K562 (cell line): ENCODE measurements at regions not wholly inside any gene's neighbourhood (a gene's known extent, or its start where the extent isn't known, plus 50 kb on each side); places are given as distances from the start of the nearest gene placed in this dataset.

Experiments
- ATAC-seq: fragments of 200-7000 bp; cut with Tn5 transposase; 3 replicates; pipeline ENCODE4 v1.9.1; 2020; ENCODE audit warnings: moderate library complexity
- BruUV-seq: library from RNA; stranded (reverse); fragments of 400-500 nt; replicated peaks from 2 replicates; lab custom pipeline; 2021; lab: Mats Ljungman, UMichigan
- CTCF ChIA-PET: fragments of 300-600 bp; formaldehyde crosslinking; extraction: SDS; loops from one replicate; lab custom pipeline; 2021; ENCODE audit warnings: low intra/inter-chr PET ratio; lab: Yijun Ruan, JAX
- POLR2A ChIA-PET: fragments of 300-600, 350-650 bp; sonication (Branson Sonifier 250); formaldehyde crosslinking; extraction: SDS; loops from one replicate; lab custom pipeline; 2021; ENCODE audit warnings: antibody characterized with exemption, inconsistent platforms; lab: Yijun Ruan, JAX
- DNase-seq, 4 experiments: peaks; one replicate each; pipeline versions ENCODE4 v3.0.0 to v3.0.0-alpha.2; 2011 to 2018; ENCODE audit warnings: low spot score in 3 of 4, mixed read lengths in 3 of 4; ENCODE audit errors: extremely low read depth in 1 of 4
- FAIRE-seq: peaks from 2 replicates; lab custom pipeline; 2011; peaks lifted over from hg19 to GRCh38; lab: Jason Lieb, UNC
- H2AFZ ChIP-seq: 2 replicates; pipeline ENCODE4 v1.6.0; 2011; ENCODE audit warnings: low read depth, low read length, control low read depth, inconsistent platforms
- H3K27ac ChIP-seq: fragments of 200-600 bp; 3 replicates; pipeline ENCODE4 v1.8.0; 2011; ENCODE audit warnings: low read depth, mild to moderate bottlenecking, control low read depth, inconsistent platforms, low read length, moderate library complexity, mixed read lengths; ENCODE audit errors: extremely low read depth
- H3K27me3 ChIP-seq, 2 experiments: fragments of 300-600 bp in 1 of 2; 2 replicates in 1 of 2; 3 replicates in 1 of 2; pipeline versions ENCODE4 v1.6.0 to v1.8.0; 2011; ENCODE audit warnings: inconsistent platforms in 2 of 2, low read length in 2 of 2, mild to moderate bottlenecking in 1 of 2, mixed read lengths in 1 of 2, moderate library complexity in 1 of 2; ENCODE audit not compliant: control insufficient read depth in 2 of 2, insufficient read depth in 2 of 2
- H3K36me3 ChIP-seq: fragments of 300-600 bp; 3 replicates; pipeline ENCODE4 v1.8.0; 2011; ENCODE audit warnings: mild to moderate bottlenecking, low read length, inconsistent platforms; ENCODE audit not compliant: control insufficient read depth, insufficient read depth
- H3K4me1 ChIP-seq, 2 experiments: fragments of 200-600 bp in 1 of 2; replicated peaks in 1 of 2; 2 replicates in 1 of 2; 3 replicates in 1 of 2; pipeline versions ENCODE4 v1.5.1 to v1.8.0; 2011; ENCODE audit warnings: inconsistent platforms in 2 of 2, low read length in 2 of 2, mild to moderate bottlenecking in 1 of 2, mixed read lengths in 1 of 2, moderate library complexity in 1 of 2; ENCODE audit not compliant: control insufficient read depth in 2 of 2, insufficient read depth in 2 of 2
- H3K4me2 ChIP-seq: 2 replicates; pipeline ENCODE4 v1.6.1; 2011; ENCODE audit warnings: low read length, control low read depth, inconsistent platforms, mixed read lengths; ENCODE audit not compliant: insufficient read depth
- H3K4me3 ChIP-seq: fragments of 200-600 bp; sonication (generic), shearing (Covaris generic); 2 replicates; pipeline ENCODE4 v1.5.1; 2016; ENCODE audit warnings: control low read depth, inconsistent platforms
- H3K79me2 ChIP-seq: fragments of 200-600 bp; 3 replicates; pipeline ENCODE4 v1.8.0; 2011; ENCODE audit warnings: low read length, inconsistent platforms; ENCODE audit not compliant: control insufficient read depth, insufficient read depth
- H3K9ac ChIP-seq, 2 experiments: 2 replicates each; pipeline versions ENCODE4 v1.6.0 to v1.6.1; 2011; ENCODE audit warnings: low read depth in 2 of 2, low read length in 2 of 2, control low read depth in 1 of 2, inconsistent platforms in 1 of 2, mild to moderate bottlenecking in 1 of 2, mixed read lengths in 1 of 2; ENCODE audit not compliant: insufficient read depth in 1 of 2
- H3K9me1 ChIP-seq: one replicate; pipeline ENCODE4 v1.6.0; 2011; ENCODE audit warnings: inconsistent platforms, mild to moderate bottlenecking, low read length, moderate library complexity; ENCODE audit not compliant: control insufficient read depth, insufficient read depth
- H3K9me3 ChIP-seq: replicated peaks from 2 replicates; pipeline ENCODE4 v1.5.1; 2011; ENCODE audit warnings: low read depth, low read length, inconsistent platforms; ENCODE audit not compliant: control insufficient read depth, insufficient read depth
- H4K20me1 ChIP-seq: replicated peaks from 2 replicates; pipeline ENCODE4 v1.6.1; 2011; ENCODE audit warnings: low read length, inconsistent platforms, mixed read lengths; ENCODE audit not compliant: control insufficient read depth, insufficient read depth
- NRF1 ChIP-seq, 2 experiments: fragments of 450-650 bp; IDR thresholded peaks in 1 of 2; conservative IDR thresholded peaks in 1 of 2; 2 replicates each; pipeline ENCODE4 v1.6.1; 2014; ENCODE audit warnings: mild to moderate bottlenecking in 2 of 2
- PTRF ChIP-seq: fragments of 450-650 bp; IDR thresholded peaks from 2 replicates; pipeline ENCODE4 v1.6.1; 2016; ENCODE audit warnings: mild to moderate bottlenecking, missing genetic modification characterization, missing compliant biosample characterization
- SAP30 ChIP-seq: fragments of 200-600 bp; sonication (generic); IDR thresholded peaks from 2 replicates; pipeline ENCODE4 v1.6.1; 2012; ENCODE audit warnings: borderline replicate concordance, low read depth, mild to moderate bottlenecking, moderate library complexity, low read length, control low read depth, inconsistent platforms; ENCODE audit not compliant: insufficient read depth, poor library complexity, severe bottlenecking
- SNRNP70 ChIP-seq: fragments of 200-400 bp; formaldehyde crosslinking; optimal IDR thresholded peaks from 2 replicates; pipeline ENCODE3; 2017; ENCODE audit warnings: low read depth, low read length
- SRF ChIP-seq, 2 experiments: fragments of 250-450, 450-650 bp in 1 of 2; sonication (Bioruptor Pico) in 1 of 2; sonication (generic) in 1 of 2; formaldehyde crosslinking; IDR thresholded peaks; 2 replicates each; pipeline versions ENCODE4 v1.5.0 to v1.5.1; 2020 to 2022; ENCODE audit warnings: mild to moderate bottlenecking in 1 of 2, missing genetic modification reagents in 1 of 2
- SRSF3 ChIP-seq: fragments of 200-400 bp; formaldehyde crosslinking; IDR thresholded peaks from 2 replicates; pipeline ENCODE4 v1.6.1; 2016; ENCODE audit warnings: mild to moderate bottlenecking, low read length, moderate library complexity; ENCODE audit not compliant: insufficient read depth
- XRCC5 ChIP-seq: fragments of 200-400 bp; formaldehyde crosslinking; IDR thresholded peaks from 2 replicates; pipeline ENCODE4 v1.6.1; 2017; ENCODE audit warnings: low read depth, mild to moderate bottlenecking, low read length
- WGBS: fragments of 100-300 bp; shearing (Covaris generic); methylation state at CpG from one replicate; pipeline ENCODE4 v1.1.6; 2016; ENCODE audit warnings: low coverage, mixed read lengths; ENCODE audit not compliant: insufficient coverage; ENCODE audit errors: missing lambda C conversion rate; 5-methylcytosine and 5-hydroxymethylcytosine counted together
- in situ Hi-C: fragments of 300-500 bp; cut with MboI; formaldehyde crosslinking; loops from 4 replicates; pipeline ENCODE4 v1.15.0; 2018; ENCODE audit warnings: inconsistent platforms, mixed read lengths
- intact Hi-C: fragments of 100-400 bp; cut with micrococcal nuclease; formaldehyde crosslinking; loops from 2 replicates; pipeline ENCODE4 v1.14.2; 2022
- TF ChIP-seq, protein P1 (sequence below): fragments of 200-800 bp; sonication (Bioruptor generic); IDR thresholded peaks from 2 replicates; pipeline ENCODE4 v1.6.1; 2017; ENCODE audit warnings: missing genetic modification characterization, missing compliant biosample characterization
- TF ChIP-seq, protein P2 (sequence below): fragments of 450-650 bp; IDR thresholded peaks from one replicate; pipeline ENCODE4 v1.6.1; 2018; ENCODE audit warnings: mild to moderate bottlenecking, moderate library complexity; ENCODE audit not compliant: partially characterized antibody
- TF ChIP-seq, protein P3 (sequence below): fragments of 450-650 bp; conservative IDR thresholded peaks from 2 replicates; pipeline ENCODE4 v1.6.1; 2016; ENCODE audit warnings: missing genetic modification characterization, low read depth, mild to moderate bottlenecking, missing compliant biosample characterization, moderate library complexity
- TF ChIP-seq, protein P4 (sequence below): IDR thresholded peaks from 2 replicates; pipeline ENCODE4 v1.6.1; 2012; ENCODE audit warnings: low read depth, low read length, improper control_type of control experiment, borderline replicate concordance
- TF ChIP-seq, protein P5 (sequence below), 3 experiments: fragments of 200-800 bp in 1 of 3; fragments of 250-450 bp in 1 of 3; fragments of 450-650 bp in 1 of 3; sonication (Bioruptor Pico) in 1 of 3; sonication (Bioruptor generic) in 1 of 3; formaldehyde crosslinking in 1 of 3; IDR thresholded peaks; 2 replicates each; pipeline versions ENCODE4 v1.6.1 to v1.8.0; 2016 to 2022; ENCODE audit warnings: mild to moderate bottlenecking in 2 of 3, missing genetic modification characterization in 2 of 3, missing compliant biosample characterization in 1 of 3, moderate library complexity in 1 of 3

DNA sequence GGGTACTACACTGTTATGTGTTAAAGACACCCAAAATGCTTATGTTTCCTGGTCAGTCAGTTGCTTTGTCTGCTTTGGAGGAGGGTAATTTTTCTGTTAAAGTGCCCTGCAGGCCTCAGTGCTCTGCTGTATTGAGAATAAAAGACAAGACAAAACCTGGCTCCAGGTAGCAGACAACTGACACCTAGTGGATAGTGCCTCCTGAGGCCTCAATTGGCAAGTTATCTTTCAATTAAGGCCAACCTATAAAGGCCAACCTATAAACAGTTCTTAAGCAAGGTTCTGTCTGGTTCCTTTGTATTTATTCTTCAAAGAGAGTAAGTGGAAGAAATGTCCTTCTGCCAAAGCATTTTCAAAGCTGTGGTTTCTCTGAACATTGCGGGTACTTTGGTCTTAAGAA lies 773.8 kb downstream of the MECOM start:
- CTCF ChIA-PET = no interaction called here
- DNase-seq (no peak), FAIRE-seq (no peak), ATAC-seq (no peak)
- H3K9me1 ChIP-seq = no peaks in the 10 kb centered on the region
- H3K36me3 ChIP-seq = no peaks in the 10 kb centered on the region
- no peak overlapping the region for H3K4me3 ChIP-seq
- H3K79me2 ChIP-seq = no peaks in the 10 kb centered on the region
- H3K4me2 ChIP-seq = no peak overlapping the region
- H3K9me3 ChIP-seq = no peaks in the 10 kb centered on the region; the same call in 1 of the 2 replicates
- POLR2A ChIA-PET = no interaction called here
- no peak overlapping the region for H3K27ac ChIP-seq
- no peak overlapping the region for H2AFZ ChIP-seq
- intact Hi-C loops = no loop called here
- no peaks in the 10 kb centered on the region for H3K27me3 ChIP-seq
- BruUV-seq = no TSS peak
- no peak overlapping the region for H3K9ac ChIP-seq
- no peaks in the 10 kb centered on the region for H3K4me1 ChIP-seq
- in situ Hi-C loops = no loop called here
- no peaks in the 10 kb centered on the region for H4K20me1 ChIP-seq
- WGBS = 0% methylated on average over 1 of the region's 1 CpG
- TF ChIP-seq XRCC5 (no peak), NRF1 (conservative IDR thresholded peaks at IDR 0.05 in 1 of 2, IDR thresholded peaks at IDR 0.05 in 1 of 2) (no peak), SAP30 (no peak), SRF (CRISPR knock-in tag; IDR thresholded peaks at IDR 0.05) (no peak), SNRNP70 (no peak), SRSF3 (no peak), PTRF (tag) (no peak)
- TF ChIP-seq, protein P1, sequence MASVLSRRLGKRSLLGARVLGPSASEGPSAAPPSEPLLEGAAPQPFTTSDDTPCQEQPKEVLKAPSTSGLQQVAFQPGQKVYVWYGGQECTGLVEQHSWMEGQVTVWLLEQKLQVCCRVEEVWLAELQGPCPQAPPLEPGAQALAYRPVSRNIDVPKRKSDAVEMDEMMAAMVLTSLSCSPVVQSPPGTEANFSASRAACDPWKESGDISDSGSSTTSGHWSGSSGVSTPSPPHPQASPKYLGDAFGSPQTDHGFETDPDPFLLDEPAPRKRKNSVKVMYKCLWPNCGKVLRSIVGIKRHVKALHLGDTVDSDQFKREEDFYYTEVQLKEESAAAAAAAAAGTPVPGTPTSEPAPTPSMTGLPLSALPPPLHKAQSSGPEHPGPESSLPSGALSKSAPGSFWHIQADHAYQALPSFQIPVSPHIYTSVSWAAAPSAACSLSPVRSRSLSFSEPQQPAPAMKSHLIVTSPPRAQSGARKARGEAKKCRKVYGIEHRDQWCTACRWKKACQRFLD (CRISPR knock-in tag) = no peak
- TF ChIP-seq, protein P2, sequence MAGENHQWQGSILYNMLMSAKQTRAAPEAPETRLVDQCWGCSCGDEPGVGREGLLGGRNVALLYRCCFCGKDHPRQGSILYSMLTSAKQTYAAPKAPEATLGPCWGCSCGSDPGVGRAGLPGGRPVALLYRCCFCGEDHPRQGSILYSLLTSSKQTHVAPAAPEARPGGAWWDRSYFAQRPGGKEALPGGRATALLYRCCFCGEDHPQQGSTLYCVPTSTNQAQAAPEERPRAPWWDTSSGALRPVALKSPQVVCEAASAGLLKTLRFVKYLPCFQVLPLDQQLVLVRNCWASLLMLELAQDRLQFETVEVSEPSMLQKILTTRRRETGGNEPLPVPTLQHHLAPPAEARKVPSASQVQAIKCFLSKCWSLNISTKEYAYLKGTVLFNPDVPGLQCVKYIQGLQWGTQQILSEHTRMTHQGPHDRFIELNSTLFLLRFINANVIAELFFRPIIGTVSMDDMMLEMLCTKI = no peak
- TF ChIP-seq, protein P3, sequence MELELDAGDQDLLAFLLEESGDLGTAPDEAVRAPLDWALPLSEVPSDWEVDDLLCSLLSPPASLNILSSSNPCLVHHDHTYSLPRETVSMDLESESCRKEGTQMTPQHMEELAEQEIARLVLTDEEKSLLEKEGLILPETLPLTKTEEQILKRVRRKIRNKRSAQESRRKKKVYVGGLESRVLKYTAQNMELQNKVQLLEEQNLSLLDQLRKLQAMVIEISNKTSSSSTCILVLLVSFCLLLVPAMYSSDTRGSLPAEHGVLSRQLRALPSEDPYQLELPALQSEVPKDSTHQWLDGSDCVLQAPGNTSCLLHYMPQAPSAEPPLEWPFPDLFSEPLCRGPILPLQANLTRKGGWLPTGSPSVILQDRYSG (tag) = no peak
- TF ChIP-seq, protein P4, sequence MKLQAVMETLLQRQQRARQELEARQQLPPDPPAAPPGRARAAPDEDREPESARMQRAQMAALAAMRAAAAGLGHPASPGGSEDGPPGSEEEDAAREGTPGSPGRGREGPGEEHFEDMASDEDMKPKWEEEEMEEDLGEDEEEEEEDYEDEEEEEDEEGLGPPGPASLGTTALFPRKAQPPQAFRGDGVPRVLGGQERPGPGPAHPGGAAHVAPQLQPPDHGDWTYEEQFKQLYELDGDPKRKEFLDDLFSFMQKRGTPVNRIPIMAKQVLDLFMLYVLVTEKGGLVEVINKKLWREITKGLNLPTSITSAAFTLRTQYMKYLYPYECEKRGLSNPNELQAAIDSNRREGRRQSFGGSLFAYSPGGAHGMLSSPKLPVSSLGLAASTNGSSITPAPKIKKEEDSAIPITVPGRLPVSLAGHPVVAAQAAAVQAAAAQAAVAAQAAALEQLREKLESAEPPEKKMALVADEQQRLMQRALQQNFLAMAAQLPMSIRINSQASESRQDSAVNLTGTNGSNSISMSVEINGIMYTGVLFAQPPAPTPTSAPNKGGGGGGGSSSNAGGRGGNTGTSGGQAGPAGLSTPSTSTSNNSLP = no peak
- TF ChIP-seq, protein P5, sequence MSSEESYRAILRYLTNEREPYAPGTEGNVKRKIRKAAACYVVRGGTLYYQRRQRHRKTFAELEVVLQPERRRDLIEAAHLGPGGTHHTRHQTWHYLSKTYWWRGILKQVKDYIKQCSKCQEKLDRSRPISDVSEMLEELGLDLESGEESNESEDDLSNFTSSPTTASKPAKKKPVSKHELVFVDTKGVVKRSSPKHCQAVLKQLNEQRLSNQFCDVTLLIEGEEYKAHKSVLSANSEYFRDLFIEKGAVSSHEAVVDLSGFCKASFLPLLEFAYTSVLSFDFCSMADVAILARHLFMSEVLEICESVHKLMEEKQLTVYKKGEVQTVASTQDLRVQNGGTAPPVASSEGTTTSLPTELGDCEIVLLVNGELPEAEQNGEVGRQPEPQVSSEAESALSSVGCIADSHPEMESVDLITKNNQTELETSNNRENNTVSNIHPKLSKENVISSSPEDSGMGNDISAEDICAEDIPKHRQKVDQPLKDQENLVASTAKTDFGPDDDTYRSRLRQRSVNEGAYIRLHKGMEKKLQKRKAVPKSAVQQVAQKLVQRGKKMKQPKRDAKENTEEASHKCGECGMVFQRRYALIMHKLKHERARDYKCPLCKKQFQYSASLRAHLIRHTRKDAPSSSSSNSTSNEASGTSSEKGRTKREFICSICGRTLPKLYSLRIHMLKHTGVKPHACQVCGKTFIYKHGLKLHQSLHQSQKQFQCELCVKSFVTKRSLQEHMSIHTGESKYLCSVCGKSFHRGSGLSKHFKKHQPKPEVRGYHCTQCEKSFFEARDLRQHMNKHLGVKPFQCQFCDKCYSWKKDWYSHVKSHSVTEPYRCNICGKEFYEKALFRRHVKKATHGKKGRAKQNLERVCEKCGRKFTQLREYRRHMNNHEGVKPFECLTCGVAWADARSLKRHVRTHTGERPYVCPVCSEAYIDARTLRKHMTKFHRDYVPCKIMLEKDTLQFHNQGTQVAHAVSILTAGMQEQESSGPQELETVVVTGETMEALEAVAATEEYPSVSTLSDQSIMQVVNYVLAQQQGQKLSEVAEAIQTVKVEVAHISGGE (CRISPR knock-in tag; IDR thresholded peaks at IDR 0.05) = no peak
